ENCODE measurements at regions not wholly inside any gene's neighbourhood (a gene's known extent, or its start where the extent isn't known, plus 50 kb on each side); places are given as distances from the start of the nearest gene placed in this dataset.

GRCh38 chr3:55322638-55323037, 164.5 kb downstream of the WNT5A start:
- TF ChIP-seq POLR2AphosphoS5 (IDR thresholded peaks at IDR 0.05; ENCODE audit: low read depth, low read length) (no peak), SIN3A (IDR thresholded peaks at IDR 0.05; ENCODE audit: borderline replicate concordance, insufficient read depth, low read length) (no peak), REST (IDR thresholded peaks at IDR 0.05; ENCODE audit: insufficient read depth in 1 of 2, low read depth in 2 of 2, low read length in 2 of 2) (no peak), FOXP2 (optimal IDR thresholded peaks at IDR 0.05; ENCODE audit: borderline replicate concordance, extremely low read depth, extremely low read length, insufficient read depth) (no peak), TAF1 (IDR thresholded peaks at IDR 0.05; ENCODE audit: borderline replicate concordance, insufficient read depth, low read length) (no peak)

GRCh38 chr3:55320928-55321327, 166.2 kb downstream of the WNT5A start:
- TF ChIP-seq POLR2AphosphoS5 (IDR thresholded peaks at IDR 0.05; ENCODE audit: low read depth, low read length) (no peak), SIN3A (IDR thresholded peaks at IDR 0.05; ENCODE audit: borderline replicate concordance, insufficient read depth, low read length) (no peak), TAF1 (IDR thresholded peaks at IDR 0.05; ENCODE audit: borderline replicate concordance, insufficient read depth, low read length) (no peak), REST (IDR thresholded peaks at IDR 0.05; ENCODE audit: insufficient read depth in 1 of 2, low read depth in 2 of 2, low read length in 2 of 2) (no peak), FOXP2 (optimal IDR thresholded peaks at IDR 0.05; ENCODE audit: borderline replicate concordance, extremely low read depth, extremely low read length, insufficient read depth) (no peak)

GRCh38 chr3:55315396-55315795, 171.7 kb downstream of the WNT5A start:
- no peak for TF ChIP-seq POLR2AphosphoS5 (IDR thresholded peaks at IDR 0.05; ENCODE audit: low read depth, low read length)
- no peak for TF ChIP-seq FOXP2 (optimal IDR thresholded peaks at IDR 0.05; ENCODE audit: borderline replicate concordance, extremely low read depth, extremely low read length, insufficient read depth)
- TF ChIP-seq REST (IDR thresholded peaks at IDR 0.05; ENCODE audit: insufficient read depth in 1 of 2, low read depth in 2 of 2, low read length in 2 of 2): no peak
- no peak for TF ChIP-seq TAF1 (IDR thresholded peaks at IDR 0.05; ENCODE audit: borderline replicate concordance, insufficient read depth, low read length)
- TF ChIP-seq SIN3A (IDR thresholded peaks at IDR 0.05; ENCODE audit: borderline replicate concordance, insufficient read depth, low read length): no peak

- no peak for TF ChIP-seq FOXP2 (optimal IDR thresholded peaks at IDR 0.05; ENCODE audit: borderline replicate concordance, extremely low read depth, extremely low read length, insufficient read depth)
- TF ChIP-seq POLR2AphosphoS5 (IDR thresholded peaks at IDR 0.05; ENCODE audit: low read depth, low read length): no peak
- no peak for TF ChIP-seq REST (IDR thresholded peaks at IDR 0.05; ENCODE audit: insufficient read depth in 1 of 2, low read depth in 2 of 2, low read length in 2 of 2)
- TF ChIP-seq SIN3A (IDR thresholded peaks at IDR 0.05; ENCODE audit: borderline replicate concordance, insufficient read depth, low read length): no peak
- TF ChIP-seq TAF1 (IDR thresholded peaks at IDR 0.05; ENCODE audit: borderline replicate concordance, insufficient read depth, low read length): no peak
Observed at GRCh38 chr3:55313666-55314065, 173.4 kb downstream of the WNT5A start.

GRCh38 chr3:55309336-55309735, 177.8 kb downstream of the WNT5A start:
- TF ChIP-seq POLR2AphosphoS5 (IDR thresholded peaks at IDR 0.05; ENCODE audit: low read depth, low read length): no peak
- TF ChIP-seq REST (IDR thresholded peaks at IDR 0.05; ENCODE audit: insufficient read depth in 1 of 2, low read depth in 2 of 2, low read length in 2 of 2): no peak
- no peak for TF ChIP-seq SIN3A (IDR thresholded peaks at IDR 0.05; ENCODE audit: borderline replicate concordance, insufficient read depth, low read length)
- TF ChIP-seq FOXP2 (optimal IDR thresholded peaks at IDR 0.05; ENCODE audit: borderline replicate concordance, extremely low read depth, extremely low read length, insufficient read depth): no peak
- no peak for TF ChIP-seq TAF1 (IDR thresholded peaks at IDR 0.05; ENCODE audit: borderline replicate concordance, insufficient read depth, low read length)
